ENCODE measurements at regions not wholly inside any gene's neighbourhood (a gene's known extent, or its start where the extent isn't known, plus 50 kb on each side); places are given as distances from the start of the nearest gene placed in this dataset.

DNA sequence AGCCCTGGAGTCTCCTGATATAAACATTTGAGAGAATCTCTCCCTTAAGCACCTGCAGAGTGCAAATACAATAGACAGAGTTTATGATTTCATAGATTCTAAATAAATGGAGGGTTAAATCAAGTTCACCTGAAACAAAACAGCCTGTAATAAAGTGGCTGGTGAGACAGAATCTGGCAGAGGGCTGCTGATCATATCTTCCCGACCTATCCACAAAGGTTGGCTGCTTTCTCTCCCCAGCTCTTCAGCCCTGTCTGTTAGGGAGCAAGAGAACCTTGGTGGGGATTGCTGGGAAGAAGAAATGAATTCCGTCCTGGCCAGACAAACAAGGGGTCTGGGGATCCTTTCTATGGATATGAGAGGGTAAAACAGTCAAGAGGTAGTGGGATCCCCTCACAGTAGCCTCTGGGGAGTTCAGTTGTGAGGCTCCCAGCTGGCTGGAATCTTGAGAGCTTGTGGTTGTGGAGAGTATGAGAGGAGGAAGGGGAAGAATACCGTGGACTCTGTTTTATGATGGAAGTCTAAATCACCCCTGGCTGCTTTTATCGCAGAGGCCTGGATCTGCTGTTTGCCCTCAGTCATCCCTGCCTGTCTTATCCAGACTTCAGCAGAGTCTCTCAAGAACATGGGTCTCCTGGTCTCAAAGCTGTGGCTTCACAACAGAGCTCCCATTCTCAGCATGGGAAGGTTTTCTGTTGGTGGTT lies 451.3 kb downstream of the NTRK3 start:
- Histone ChIP-seq H3K79me2 (ENCODE audit: low read depth) (no peaks in the 10 kb centered on the region), H2AFZ (replicated peaks) (no peak overlapping the region), H3K4me1 (no peaks in the 10 kb centered on the region), H3K4me3 (no peak overlapping the region), H3K9ac (no peak overlapping the region), H3F3A (ENCODE audit: low read depth) (no peaks in the 10 kb centered on the region), H4K20me1 (ENCODE audit: low read depth) (no peaks in the 10 kb centered on the region), H3K9me3 (ENCODE audit: low read depth) (no peaks in the 10 kb centered on the region), H3K27me3 (no peaks in the 10 kb centered on the region), H3K36me3 (no peaks in the 10 kb centered on the region), H3K4me2 (no peak overlapping the region), H3K27ac (no peak overlapping the region)
- Mint-ChIP-seq H3K9me3 (peaks cover 6% of the 10 kb centered on the region), H3K4me1 (no peaks in the 10 kb centered on the region), H3K36me3 (no peaks in the 10 kb centered on the region), H3K27me3 (ENCODE audit: insufficient read depth, low read depth) (no peaks in the 10 kb centered on the region), H3K27ac (no peak overlapping the region), H3K4me3 (no peak overlapping the region)
- TF ChIP-seq EZH2phosphoT487 (IDR thresholded peaks at IDR 0.05) (no peak), EZH2 (IDR thresholded peaks at IDR 0.05) (no peak)
- TF ChIP-seq, protein P1, sequence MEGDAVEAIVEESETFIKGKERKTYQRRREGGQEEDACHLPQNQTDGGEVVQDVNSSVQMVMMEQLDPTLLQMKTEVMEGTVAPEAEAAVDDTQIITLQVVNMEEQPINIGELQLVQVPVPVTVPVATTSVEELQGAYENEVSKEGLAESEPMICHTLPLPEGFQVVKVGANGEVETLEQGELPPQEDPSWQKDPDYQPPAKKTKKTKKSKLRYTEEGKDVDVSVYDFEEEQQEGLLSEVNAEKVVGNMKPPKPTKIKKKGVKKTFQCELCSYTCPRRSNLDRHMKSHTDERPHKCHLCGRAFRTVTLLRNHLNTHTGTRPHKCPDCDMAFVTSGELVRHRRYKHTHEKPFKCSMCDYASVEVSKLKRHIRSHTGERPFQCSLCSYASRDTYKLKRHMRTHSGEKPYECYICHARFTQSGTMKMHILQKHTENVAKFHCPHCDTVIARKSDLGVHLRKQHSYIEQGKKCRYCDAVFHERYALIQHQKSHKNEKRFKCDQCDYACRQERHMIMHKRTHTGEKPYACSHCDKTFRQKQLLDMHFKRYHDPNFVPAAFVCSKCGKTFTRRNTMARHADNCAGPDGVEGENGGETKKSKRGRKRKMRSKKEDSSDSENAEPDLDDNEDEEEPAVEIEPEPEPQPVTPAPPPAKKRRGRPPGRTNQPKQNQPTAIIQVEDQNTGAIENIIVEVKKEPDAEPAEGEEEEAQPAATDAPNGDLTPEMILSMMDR (IDR thresholded peaks at IDR 0.05): no peak
- no peak for DNase-seq (ENCODE audit: low spot score)

DNA sequence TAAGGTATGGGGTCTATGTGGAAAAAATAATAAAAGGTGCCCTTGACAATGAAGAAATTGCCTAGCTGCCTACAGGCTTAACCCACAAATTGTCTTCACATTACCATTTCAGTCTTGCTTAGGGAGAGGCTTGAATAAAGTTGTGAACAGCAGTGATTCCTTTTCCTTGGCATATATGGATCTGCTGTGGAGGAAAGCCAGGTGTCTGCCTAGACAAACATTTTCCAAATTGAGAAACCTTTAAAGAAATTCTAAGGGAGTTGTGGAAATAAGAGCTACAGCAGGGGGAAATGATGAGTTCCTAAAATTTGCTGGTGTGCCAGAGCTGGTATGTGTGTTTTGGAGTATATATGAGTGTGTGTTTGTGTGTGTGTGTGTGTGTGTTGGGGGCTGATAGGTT lies 452.1 kb downstream of the NTRK3 start:
- no peak for DNase-seq (ENCODE audit: low spot score)
- Mint-ChIP-seq H3K4me3 (no peak overlapping the region), H3K36me3 (no peaks in the 10 kb centered on the region), H3K9me3 (peaks cover 6% of the 10 kb centered on the region), H3K4me1 (no peaks in the 10 kb centered on the region), H3K27me3 (ENCODE audit: insufficient read depth, low read depth) (no peaks in the 10 kb centered on the region), H3K27ac (no peak overlapping the region)
- no peak overlapping the region for H3K4me2 ChIP-seq
- H4K20me1 ChIP-seq (ENCODE audit: low read depth): no peaks in the 10 kb centered on the region
- no peaks in the 10 kb centered on the region for H3K4me1 ChIP-seq
- no peak overlapping the region for H3K9ac ChIP-seq
- no peak overlapping the region for H3K27ac ChIP-seq
- H3F3A ChIP-seq (ENCODE audit: low read depth): no peaks in the 10 kb centered on the region
- H3K36me3 ChIP-seq: no peaks in the 10 kb centered on the region
- H3K27me3 ChIP-seq: no peaks in the 10 kb centered on the region
- H3K79me2 ChIP-seq (ENCODE audit: low read depth): no peaks in the 10 kb centered on the region
- no peak overlapping the region for H2AFZ ChIP-seq (replicated peaks)
- H3K4me3 ChIP-seq: no peak overlapping the region
- no peak for TF ChIP-seq EZH2 (IDR thresholded peaks at IDR 0.05)
- TF ChIP-seq, protein P1 (IDR thresholded peaks at IDR 0.05): no peak
- no peak for TF ChIP-seq EZH2phosphoT487 (IDR thresholded peaks at IDR 0.05)
- H3K9me3 ChIP-seq (ENCODE audit: low read depth): no peaks in the 10 kb centered on the region

DNA sequence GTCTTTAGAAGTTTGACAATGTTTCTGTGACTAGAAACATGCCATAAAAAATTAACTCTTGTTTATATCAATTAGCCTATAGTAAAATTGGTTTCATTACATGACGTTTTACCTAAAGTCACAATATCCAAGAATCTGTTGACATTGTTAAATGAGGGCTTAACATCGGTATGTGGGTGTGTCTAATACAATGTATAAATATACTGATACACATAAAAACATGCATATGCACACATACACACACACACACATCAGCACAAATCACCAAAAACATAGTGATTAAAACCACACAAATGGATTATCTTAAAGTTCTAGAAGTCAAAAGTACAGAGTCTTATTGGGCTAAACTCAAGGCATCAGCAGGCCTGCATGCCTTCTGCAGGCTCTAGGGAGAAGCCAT lies 456.7 kb downstream of the NTRK3 start:
- H3K4me2 ChIP-seq: no peak overlapping the region
- H3K9me3 Mint-ChIP-seq: no peaks in the 10 kb centered on the region
- DNase-seq (ENCODE audit: low spot score): no peak
- no peaks in the 10 kb centered on the region for H3K4me1 ChIP-seq
- TF ChIP-seq EZH2 (IDR thresholded peaks at IDR 0.05): no peak
- no peak for TF ChIP-seq EZH2phosphoT487 (IDR thresholded peaks at IDR 0.05)
- TF ChIP-seq, protein P1 (IDR thresholded peaks at IDR 0.05): no peak
- H2AFZ ChIP-seq (replicated peaks): no peak overlapping the region
- H3K36me3 ChIP-seq: no peaks in the 10 kb centered on the region
- H3K9ac ChIP-seq: no peak overlapping the region
- H3K4me3 Mint-ChIP-seq: no peak overlapping the region
- H3K4me1 Mint-ChIP-seq: no peaks in the 10 kb centered on the region
- no peaks in the 10 kb centered on the region for H3K9me3 ChIP-seq (ENCODE audit: low read depth)
- H3K27me3 ChIP-seq: no peaks in the 10 kb centered on the region
- no peaks in the 10 kb centered on the region for H3K36me3 Mint-ChIP-seq
- H3K27ac Mint-ChIP-seq: no peak overlapping the region
- no peak overlapping the region for H3K4me3 ChIP-seq
- H3F3A ChIP-seq (ENCODE audit: low read depth): no peaks in the 10 kb centered on the region
- no peaks in the 10 kb centered on the region for H3K79me2 ChIP-seq (ENCODE audit: low read depth)
- no peaks in the 10 kb centered on the region for H4K20me1 ChIP-seq (ENCODE audit: low read depth)
- no peaks in the 10 kb centered on the region for H3K27me3 Mint-ChIP-seq (ENCODE audit: insufficient read depth, low read depth)
- no peak overlapping the region for H3K27ac ChIP-seq

Measured in neural progenitor cell (in vitro differentiated cells).